ENCODE measurements at regions not wholly inside any gene's neighbourhood (a gene's known extent, or its start where the extent isn't known, plus 50 kb on each side); places are given as distances from the start of the nearest gene placed in this dataset.

- no peaks in the 10 kb centered on the region for H3K4me1 ChIP-seq
- H3K27ac ChIP-seq: no peak overlapping the region
- TF ChIP-seq POLR2A (IDR thresholded peaks at IDR 0.05) (no peak), EP300 (IDR thresholded peaks at IDR 0.05; ENCODE audit: low read depth) (no peak), POLR2AphosphoS5 (IDR thresholded peaks at IDR 0.05) (no peak)
- no peaks in the 10 kb centered on the region for H3K27me3 ChIP-seq
- in situ Hi-C loops (cut with MboI; ENCODE audit: low pct_ligation_motif_present in 1 of 4, low pct_unique_long_range_greater_than_20kb in 1 of 4, low sequenced_read_pairs in 3 of 4): no loop called here
- H3K36me3 ChIP-seq: no peaks in the 10 kb centered on the region
- no peak for DNase-seq
- H3K4me3 ChIP-seq: no peak overlapping the region
- intact Hi-C loops (cut with DNase I; ENCODE audit: low total_unique reads): no loop called here
- no peaks in the 10 kb centered on the region for H3K9me3 ChIP-seq
- WGBS, 2 donors (ENCODE audit: low coverage in 1 of 2): 93% methylated on average over 31 of the region's 31 CpGs; no CpG with 5 or more reads in 1 of the 2 donors
These were observed 193.6 kb upstream of the HTR2C start for GRCh38 chrX:114390251-114390796.

Small RNA genes lying in the stretch of these regions (small RNA-seq; reads per million reads assigned to genes)
- 0 reads per million in 4 donors for gene AL953862.1

All from transverse colon (tissue), 4 donors.